ENCODE measurements at regions not wholly inside any gene's neighbourhood (a gene's known extent, or its start where the extent isn't known, plus 50 kb on each side); places are given as distances from the start of the nearest gene placed in this dataset.

GRCh38 chr10:45520476-45520875 is 146.5 kb downstream of the ALOX5 start:
- H3K36me3 ChIP-seq (ENCODE audit: insufficient read depth, low read length), result no peaks in the 10 kb centered on the region
- no peaks in the 10 kb centered on the region for H3K9me3 ChIP-seq (ENCODE audit: insufficient read depth, low read depth, low read length)
- no peaks in the 10 kb centered on the region for H3K79me2 ChIP-seq (ENCODE audit: insufficient read depth, low read length)
- Mint-ChIP-seq H3K27ac (ENCODE audit: unreplicated experiment) (no peak overlapping the region), H3K4me3 (ENCODE audit: unreplicated experiment) (no peak overlapping the region), H3K27me3 (ENCODE audit: low read depth, unreplicated experiment) (no peaks in the 10 kb centered on the region), H3K36me3 (ENCODE audit: low read depth, unreplicated experiment) (no peaks in the 10 kb centered on the region), H3K4me1 (ENCODE audit: low read depth, unreplicated experiment) (no peaks in the 10 kb centered on the region), H3K9me3 (ENCODE audit: unreplicated experiment) (peaks cover 3% of the 10 kb centered on the region)
- no peak overlapping the region for H3K27ac ChIP-seq (ENCODE audit: low read depth, low read length)
- peaks cover 6% of the 10 kb centered on the region for H4K20me1 ChIP-seq (ENCODE audit: insufficient read depth, low read length)
- H3K27me3 ChIP-seq (ENCODE audit: insufficient read depth, low read length), result no peaks in the 10 kb centered on the region
- H3K4me1 ChIP-seq (ENCODE audit: insufficient read depth, low read length), result no peaks in the 10 kb centered on the region
- no peak for TF ChIP-seq EZH2 (IDR thresholded peaks at IDR 0.05; ENCODE audit: insufficient read depth, low read length)
- TF ChIP-seq CTCF (IDR thresholded peaks at IDR 0.05; ENCODE audit: insufficient read depth, low read depth, low read length), result no peak
- no peak overlapping the region for H2AFZ ChIP-seq (ENCODE audit: low read depth, low read length)
- DNase-seq (ENCODE audit: low read depth) (no peak), FAIRE-seq (no peak)
- H3K4me2 ChIP-seq (ENCODE audit: low read length), result no peak overlapping the region
- H3K4me3 ChIP-seq (ENCODE audit: insufficient read depth, low read depth, low read length), result no peak overlapping the region
- H3K9ac ChIP-seq (ENCODE audit: low read length), result no peak overlapping the region

- Histone ChIP-seq H3K79me2 (ENCODE audit: insufficient read depth, low read length) (no peaks in the 10 kb centered on the region), H3K9ac (ENCODE audit: low read length) (no peak overlapping the region), H3K4me2 (ENCODE audit: low read length) (no peak overlapping the region), H3K4me3 (ENCODE audit: insufficient read depth, low read depth, low read length) (no peak overlapping the region), H3K27ac (ENCODE audit: low read depth, low read length) (no peak overlapping the region), H4K20me1 (ENCODE audit: insufficient read depth, low read length) (peaks cover 9% of the 10 kb centered on the region), H3K9me3 (ENCODE audit: insufficient read depth, low read depth, low read length) (no peaks in the 10 kb centered on the region), H3K36me3 (ENCODE audit: insufficient read depth, low read length) (no peaks in the 10 kb centered on the region), H3K27me3 (ENCODE audit: insufficient read depth, low read length) (no peaks in the 10 kb centered on the region), H3K4me1 (ENCODE audit: insufficient read depth, low read length) (peaks cover 6% of the 10 kb centered on the region), H2AFZ (ENCODE audit: low read depth, low read length) (no peak overlapping the region)
- no peaks in the 10 kb centered on the region for H3K36me3 Mint-ChIP-seq (ENCODE audit: low read depth, unreplicated experiment)
- no peak for FAIRE-seq
- H3K27me3 Mint-ChIP-seq (ENCODE audit: low read depth, unreplicated experiment), result no peaks in the 10 kb centered on the region
- no peak overlapping the region for H3K4me3 Mint-ChIP-seq (ENCODE audit: unreplicated experiment)
- no peak overlapping the region for H3K27ac Mint-ChIP-seq (ENCODE audit: unreplicated experiment)
- TF ChIP-seq EZH2 (IDR thresholded peaks at IDR 0.05; ENCODE audit: insufficient read depth, low read length) (no peak), CTCF (IDR thresholded peaks at IDR 0.05; ENCODE audit: insufficient read depth, low read depth, low read length) (no peak)
- peaks cover 3% of the 10 kb centered on the region for H3K9me3 Mint-ChIP-seq (ENCODE audit: unreplicated experiment)
- H3K4me1 Mint-ChIP-seq (ENCODE audit: low read depth, unreplicated experiment), result peaks cover 15% of the 10 kb centered on the region
- no peak for DNase-seq (ENCODE audit: low read depth)
Observed at GRCh38 chr10:45518741-45519140, 144.7 kb downstream of the ALOX5 start.

- peaks cover 16% of the 10 kb centered on the region for H3K4me1 Mint-ChIP-seq (ENCODE audit: low read depth, unreplicated experiment)
- Histone ChIP-seq H3K4me3 (ENCODE audit: insufficient read depth, low read depth, low read length) (no peak overlapping the region), H2AFZ (ENCODE audit: low read depth, low read length) (no peak overlapping the region), H3K27ac (ENCODE audit: low read depth, low read length) (no peak overlapping the region), H3K36me3 (ENCODE audit: insufficient read depth, low read length) (no peaks in the 10 kb centered on the region), H3K9me3 (ENCODE audit: insufficient read depth, low read depth, low read length) (no peaks in the 10 kb centered on the region), H3K27me3 (ENCODE audit: insufficient read depth, low read length) (no peaks in the 10 kb centered on the region), H4K20me1 (ENCODE audit: insufficient read depth, low read length) (peaks cover 9% of the 10 kb centered on the region), H3K79me2 (ENCODE audit: insufficient read depth, low read length) (no peaks in the 10 kb centered on the region), H3K4me2 (ENCODE audit: low read length) (no peak overlapping the region), H3K9ac (ENCODE audit: low read length) (no peak overlapping the region), H3K4me1 (ENCODE audit: insufficient read depth, low read length) (peaks cover 6% of the 10 kb centered on the region)
- H3K9me3 Mint-ChIP-seq (ENCODE audit: unreplicated experiment), result peaks cover 6% of the 10 kb centered on the region
- no peak overlapping the region for H3K27ac Mint-ChIP-seq (ENCODE audit: unreplicated experiment)
- no peaks in the 10 kb centered on the region for H3K36me3 Mint-ChIP-seq (ENCODE audit: low read depth, unreplicated experiment)
- TF ChIP-seq CTCF (IDR thresholded peaks at IDR 0.05; ENCODE audit: insufficient read depth, low read depth, low read length), result no peak
- TF ChIP-seq EZH2 (IDR thresholded peaks at IDR 0.05; ENCODE audit: insufficient read depth, low read length), result no peak
- H3K27me3 Mint-ChIP-seq (ENCODE audit: low read depth, unreplicated experiment), result no peaks in the 10 kb centered on the region
- no peak for DNase-seq (ENCODE audit: low read depth)
- no peak overlapping the region for H3K4me3 Mint-ChIP-seq (ENCODE audit: unreplicated experiment)
- FAIRE-seq, result no peak
Observed at GRCh38 chr10:45515630-45516029, 141.6 kb downstream of the ALOX5 start.
